HEK293 (cell line): ENCODE measurements at regions not wholly inside any gene's neighbourhood (a gene's known extent, or its start where the extent isn't known, plus 50 kb on each side); places are given as distances from the start of the nearest gene placed in this dataset.

Experiments
- CTCF ChIA-PET: fragments of 350-600 bp; formaldehyde crosslinking; extraction: SDS; loops from one replicate; lab custom pipeline; 2021; ENCODE audit warnings: antibody characterized with exemption; lab: Yijun Ruan, JAX
- POLR2A ChIA-PET: fragments of 300-600 bp; formaldehyde crosslinking; extraction: SDS; loops from one replicate; lab custom pipeline; 2020; ENCODE audit warnings: antibody characterized with exemption, inconsistent platforms; lab: Yijun Ruan, JAX
- H3K27ac ChIP-seq: fragments of 200-500 bp; sonication (Bioruptor generic); 2 replicates; pipeline ENCODE4 v1.5.1; 2014; ENCODE audit warnings: low read depth, low read length, control low read depth, inconsistent platforms; ENCODE audit errors: extremely low read depth
- H3K36me3 ChIP-seq, 2 experiments: fragments of 200-500 bp in 1 of 2; sonication (Bioruptor generic) in 1 of 2; 1 replicate in 1 of 2; 2 replicates in 1 of 2; pipeline ENCODE4 v1.5.1; 2014 to 2017; ENCODE audit warnings: inconsistent platforms in 2 of 2, low read length in 2 of 2; ENCODE audit not compliant: control insufficient read depth in 2 of 2, insufficient read depth in 1 of 2
- H3K4me1 ChIP-seq: fragments of 200-500 bp; sonication (Bioruptor generic); 2 replicates; pipeline ENCODE4 v1.5.1; 2014; ENCODE audit warnings: mild to moderate bottlenecking, low read length, inconsistent platforms; ENCODE audit not compliant: control insufficient read depth, insufficient read depth
- H3K4me3 ChIP-seq: 2 replicates; pipeline ENCODE4 v1.5.1; 2011; ENCODE audit warnings: low read depth, mild to moderate bottlenecking, control low read depth, low read length, moderate library complexity
- H3K9me3 ChIP-seq: fragments of 200-500 bp; sonication (Bioruptor generic); 2 replicates; pipeline ENCODE4 v1.5.1; 2014; ENCODE audit warnings: low read depth, low read length, inconsistent platforms; ENCODE audit not compliant: control insufficient read depth, insufficient read depth
- IKZF3 ChIP-seq: fragments of 450-650 bp; IDR thresholded peaks from 2 replicates; pipeline ENCODE4 v1.5.0; 2018; ENCODE audit warnings: missing biosample characterization, mild to moderate bottlenecking, missing genetic modification characterization, moderate library complexity
- PBX3 ChIP-seq: sonication (generic); formaldehyde crosslinking; IDR thresholded peaks from 2 replicates; pipeline ENCODE4 v1.8.1; 2022; ENCODE audit warnings: mild to moderate bottlenecking, moderate library complexity, missing genetic modification reagents
- SETDB1 ChIP-seq: IDR thresholded peaks from one replicate; pipeline ENCODE4 v1.6.1; 2017; ENCODE audit warnings: mild to moderate bottlenecking, low read length, moderate library complexity, mixed read lengths; ENCODE audit not compliant: insufficient read length
- ZBTB6 ChIP-seq: fragments of 450-650 bp; formaldehyde crosslinking; IDR thresholded peaks from 2 replicates; pipeline ENCODE4 v1.5.1; 2017; ENCODE audit warnings: missing biosample characterization, missing genetic modification characterization
- ZNF114 ChIP-seq: fragments of 450-650 bp; formaldehyde crosslinking; IDR thresholded peaks from 2 replicates; pipeline ENCODE4 v1.5.0; 2017; ENCODE audit warnings: missing biosample characterization, missing genetic modification characterization
- ZNF133 ChIP-seq: fragments of 450-650 bp; formaldehyde crosslinking; IDR thresholded peaks from 2 replicates; pipeline ENCODE4 v1.5.1; 2016; ENCODE audit warnings: missing biosample characterization, missing genetic modification characterization
- ZNF202 ChIP-seq: fragments of 450-650 bp; formaldehyde crosslinking; IDR thresholded peaks from 2 replicates; pipeline ENCODE4 v1.5.1; 2016; ENCODE audit warnings: missing biosample characterization, missing genetic modification characterization, borderline replicate concordance
- ZNF214 ChIP-seq: fragments of 450-650 bp; formaldehyde crosslinking; IDR thresholded peaks from 2 replicates; pipeline ENCODE4 v1.5.1; 2017; ENCODE audit warnings: missing biosample characterization, mild to moderate bottlenecking, missing genetic modification characterization, borderline replicate concordance
- ZNF366 ChIP-seq: fragments of 450-650 bp; formaldehyde crosslinking; conservative IDR thresholded peaks from 2 replicates; pipeline ENCODE4 v1.5.1; 2016; ENCODE audit warnings: missing biosample characterization, missing genetic modification characterization
- ZNF398 ChIP-seq: fragments of 450-650 bp; formaldehyde crosslinking; IDR thresholded peaks from 2 replicates; pipeline ENCODE4 v1.5.1; 2017; ENCODE audit warnings: missing biosample characterization, missing genetic modification characterization
- ZNF555 ChIP-seq: fragments of 450-650 bp; formaldehyde crosslinking; conservative IDR thresholded peaks from 2 replicates; pipeline ENCODE4 v1.5.1; 2017; ENCODE audit warnings: missing biosample characterization, mild to moderate bottlenecking, missing genetic modification characterization, inconsistent platforms
- ZNF558 ChIP-seq: fragments of 450-650 bp; formaldehyde crosslinking; IDR thresholded peaks from 2 replicates; pipeline ENCODE4 v1.5.1; 2016; ENCODE audit warnings: missing biosample characterization, missing genetic modification characterization
- ZNF600 ChIP-seq: fragments of 450-650 bp; formaldehyde crosslinking; IDR thresholded peaks from 2 replicates; pipeline ENCODE4 v1.5.1; 2016; ENCODE audit warnings: missing biosample characterization, missing genetic modification characterization
- ZNF626 ChIP-seq: fragments of 450-650 bp; sonication (Bioruptor Pico); formaldehyde crosslinking; IDR thresholded peaks from 2 replicates; pipeline ENCODE4 v1.5.1; 2018; ENCODE audit warnings: missing biosample characterization, missing genetic modification characterization, inconsistent platforms
- ZNF654 ChIP-seq: fragments of 450-650 bp; formaldehyde crosslinking; IDR thresholded peaks from 2 replicates; pipeline ENCODE4 v1.5.1; 2016; ENCODE audit warnings: low read depth, missing biosample characterization, missing genetic modification characterization
- ZNF692 ChIP-seq: fragments of 450-650 bp; formaldehyde crosslinking; IDR thresholded peaks from 2 replicates; pipeline ENCODE4 v1.5.1; 2016; ENCODE audit warnings: missing biosample characterization, missing genetic modification characterization
- ZNF830 ChIP-seq: fragments of 450-650 bp; IDR thresholded peaks from 2 replicates; pipeline ENCODE4 v1.5.0; 2018; ENCODE audit warnings: missing biosample characterization, missing genetic modification characterization, low read depth, mild to moderate bottlenecking, moderate library complexity

- H3K9me3 ChIP-seq = no peaks in the 10 kb centered on the region
- H3K27ac ChIP-seq = no peak overlapping the region
- TF ChIP-seq ZNF830 (no peak), ZBTB6 (tag by site-specific recombination) (no peak), ZNF692 (tag by site-specific recombination) (no peak), ZNF558 (tag by site-specific recombination) (no peak)
- H3K4me3 ChIP-seq = no peak overlapping the region
- POLR2A ChIA-PET = no interaction called here
- H3K4me1 ChIP-seq = no peaks in the 10 kb centered on the region
- H3K36me3 ChIP-seq = no peaks in the 10 kb centered on the region
- CTCF ChIA-PET = interaction anchor here (0.7 to 3.3 kb wide), 21 partner anchors 8 to 1898 kb away, joined by 3 to 15 read pairs (median 4); no protein-coding TSS in a partner anchor
Observed at GRCh38 chr5:135204151-135204600, 170.1 kb upstream of the PITX1 start.

GRCh38 chr5:135203593-135204036, 169.6 kb upstream of the PITX1 start:
- CTCF ChIA-PET = interaction anchor here (0.6 to 3.3 kb wide), 25 partner anchors 9 to 1897 kb away, joined by 3 to 15 read pairs (median 4); no protein-coding TSS in a partner anchor

GRCh38 chr5:135203019-135203418, 169.0 kb upstream of the PITX1 start:
- Histone ChIP-seq H3K36me3 (no peaks in the 10 kb centered on the region), H3K9me3 (no peaks in the 10 kb centered on the region), H3K4me1 (no peaks in the 10 kb centered on the region), H3K4me3 (no peak overlapping the region), H3K27ac (no peak overlapping the region)
- TF ChIP-seq ZNF214 (tag by site-specific recombination) (no peak), ZNF600 (tag by site-specific recombination) (no peak), ZNF626 (tag by site-specific recombination) (peak; percentile 92), SETDB1 (peak; percentile 97), ZNF133 (tag by site-specific recombination) (peak; percentile 99)
- ChIA-PET POLR2A (no interaction called here), CTCF (interaction anchor here (0.6 to 3.3 kb wide), 14 partner anchors 9 to 522 kb away, joined by 3 to 15 read pairs (median 4); no protein-coding TSS in a partner anchor)

More at GRCh38 chr5:135203593-135204036, 169.6 kb upstream of the PITX1 start:
- Histone ChIP-seq H3K4me1 (no peaks in the 10 kb centered on the region), H3K9me3 (no peaks in the 10 kb centered on the region), H3K27ac (no peak overlapping the region), H3K4me3 (no peak overlapping the region), H3K36me3 (no peaks in the 10 kb centered on the region)
- TF ChIP-seq ZNF202 (no peak), ZNF398 (tag by site-specific recombination) (no peak), ZNF654 (peak; percentile 55), ZNF133 (tag by site-specific recombination) (no peak), IKZF3 (tag by site-specific recombination) (0 out of 2 replicates have a peak, but pooled peaks have one; percentile 18), ZNF114 (no peak), PBX3 (no peak), ZNF366 (tag by site-specific recombination) (peak; percentile 49; the same call in 1 of the 2 replicates), ZNF555 (tag by site-specific recombination) (no peak)
- POLR2A ChIA-PET = no interaction called here
